Left lung (tissue), 4 donors: ENCODE measurements at regions not wholly inside any gene's neighbourhood (a gene's known extent, or its start where the extent isn't known, plus 50 kb on each side); places are given as distances from the start of the nearest gene placed in this dataset.

Experiments used
- ATAC-seq: fragments of 200-7000 bp; cut with Tn5 transposase; one replicate; pipeline ENCODE4 v1.9.1; 2020; ENCODE audit warnings: moderate library complexity
- DNase-seq, 4 donors: peaks; one replicate each; pipeline ENCODE4 v3.0.0-alpha.2; 2013 to 2020
- H3K27ac ChIP-seq, 2 donors: fragments of 200-600 bp; sonication (generic) in 1 of 2; one replicate each; pipeline versions ENCODE4 v1.5.0 to v1.8.0; 2020 to 2021
- H3K27me3 ChIP-seq, 2 donors: fragments of 200-600 bp; sonication (generic) in 1 of 2; one replicate each; pipeline versions ENCODE4 v1.5.0 to v1.8.0; 2020 to 2021
- H3K36me3 ChIP-seq, 2 donors: fragments of 200-600 bp; sonication (generic) in 1 of 2; one replicate each; pipeline versions ENCODE4 v1.5.0 to v1.8.0; 2020 to 2021
- H3K4me1 ChIP-seq, 2 donors: fragments of 200-600 bp; one replicate each; pipeline ENCODE4 v1.8.0; 2021
- H3K4me3 ChIP-seq, 2 donors: fragments of 200-600 bp; sonication (generic) in 1 of 2; one replicate each; pipeline versions ENCODE4 v1.5.0 to v1.8.0; 2020 to 2021; ENCODE audit warnings: mild to moderate bottlenecking in 1 of 2
- H3K9me3 ChIP-seq, 2 donors: fragments of 200-600 bp; sonication (generic) in 1 of 2; one replicate each; pipeline versions ENCODE4 v1.5.0 to v1.8.0; 2020 to 2021
- CTCF ChIP-seq, 2 donors: fragments of 200-600 bp; sonication (generic) in 1 of 2; IDR thresholded peaks; one replicate each; pipeline versions ENCODE4 v1.5.0 to v1.8.0; 2021; ENCODE audit warnings: antibody characterized with exemption in 2 of 2
- intact Hi-C, 2 donors: fragments of 100-400 bp; cut with DNase I; formaldehyde crosslinking; loops; one replicate each; pipeline versions ENCODE4 v1.11.2 to v1.14.2; 2022
- donor health status: DM: no; HTN: yes; CAD: no.
- donor health status: DM: no; HTN: no; CAD: no.

- Histone ChIP-seq H3K27ac (no peak overlapping the region), H3K9me3 (no peaks in the 10 kb centered on the region), H3K4me3 (no peak overlapping the region), H3K4me1 (peaks cover 0 to 19% of the 10 kb centered on the region in 2 donors), H3K36me3 (no peaks in the 10 kb centered on the region), H3K27me3 (peaks cover 0 to 25% of the 10 kb centered on the region in 2 donors)
- no peak for ATAC-seq
- DNase-seq, result no peak
- no peak for TF ChIP-seq CTCF (IDR thresholded peaks at IDR 0.05)
- intact Hi-C loops, result no loop called here
Observed at GRCh38 chr15:98551936-98552562, 96.3 kb upstream of the IGF1R start.

GRCh38 chr15:98554272-98555172 is 93.8 kb upstream of the IGF1R start:
- no peak for TF ChIP-seq CTCF (IDR thresholded peaks at IDR 0.05)
- ATAC-seq, result no peak
- no peak overlapping the region for H3K27ac ChIP-seq
- H3K4me3 ChIP-seq, result no peak overlapping the region
- no peak for DNase-seq
- H3K36me3 ChIP-seq, result no peaks in the 10 kb centered on the region
- peaks cover 0 to 2% of the 10 kb centered on the region in 2 donors for H3K27me3 ChIP-seq
- no peaks in the 10 kb centered on the region for H3K9me3 ChIP-seq
- no peaks in the 10 kb centered on the region for H3K4me1 ChIP-seq
- intact Hi-C loops, result no loop called here

GRCh38 chr15:98555173-98555515 is 93.2 kb upstream of the IGF1R start:
- no peak overlapping the region for H3K4me3 ChIP-seq
- no peaks in the 10 kb centered on the region for H3K27me3 ChIP-seq
- H3K9me3 ChIP-seq, result no peaks in the 10 kb centered on the region
- intact Hi-C loops, result no loop called here
- no peaks in the 10 kb centered on the region for H3K36me3 ChIP-seq
- ATAC-seq (no peak), DNase-seq (no peak)
- no peak for TF ChIP-seq CTCF (IDR thresholded peaks at IDR 0.05)
- H3K4me1 ChIP-seq, result no peaks in the 10 kb centered on the region
- no peak overlapping the region for H3K27ac ChIP-seq

- no peaks in the 10 kb centered on the region for H3K36me3 ChIP-seq
- ATAC-seq (no peak), DNase-seq (no peak)
- H3K27ac ChIP-seq, result no peak overlapping the region
- no peaks in the 10 kb centered on the region for H3K27me3 ChIP-seq
- H3K9me3 ChIP-seq, result no peaks in the 10 kb centered on the region
- no peak for TF ChIP-seq CTCF (IDR thresholded peaks at IDR 0.05)
- H3K4me1 ChIP-seq, result no peaks in the 10 kb centered on the region
- intact Hi-C loops, result no loop called here
- H3K4me3 ChIP-seq, result no peak overlapping the region
Observed at GRCh38 chr15:98556321-98556720, 92.0 kb upstream of the IGF1R start.

GRCh38 chr15:98560338-98560737 is 88.0 kb upstream of the IGF1R start:
- H3K9me3 ChIP-seq, result no peaks in the 10 kb centered on the region
- ATAC-seq, result no peak
- no peak for DNase-seq
- no peaks in the 10 kb centered on the region for H3K36me3 ChIP-seq
- intact Hi-C loops, result no loop called here
- no peak overlapping the region for H3K27ac ChIP-seq
- H3K4me3 ChIP-seq, result no peak overlapping the region
- no peaks in the 10 kb centered on the region for H3K27me3 ChIP-seq
- TF ChIP-seq CTCF (IDR thresholded peaks at IDR 0.05), result no peak
- H3K4me1 ChIP-seq, result no peaks in the 10 kb centered on the region
